ENCODE measurements at regions not wholly inside any gene's neighbourhood (a gene's known extent, or its start where the extent isn't known, plus 50 kb on each side); places are given as distances from the start of the nearest gene placed in this dataset.

DNA sequence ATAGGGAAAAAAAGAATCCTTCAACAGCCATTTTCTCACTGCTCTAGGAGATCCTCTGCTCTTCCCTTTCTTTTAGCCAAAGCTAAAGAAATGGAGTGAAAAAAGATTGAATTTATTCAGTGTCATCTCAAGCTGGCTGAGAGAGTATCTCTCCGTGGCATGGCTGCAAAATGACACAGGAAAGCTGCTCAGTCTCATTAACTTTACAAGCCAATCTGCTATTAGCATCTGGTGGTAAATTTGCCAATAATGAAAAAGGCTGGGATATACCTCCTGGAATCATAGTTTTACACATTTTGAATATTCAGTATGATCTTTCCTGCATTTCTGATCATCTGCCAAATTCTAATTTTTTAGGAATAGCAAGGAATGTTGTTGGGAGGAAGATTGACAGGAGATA lies 176.8 kb upstream of the CHRM3 start:
- DNase-seq: no peak

DNA sequence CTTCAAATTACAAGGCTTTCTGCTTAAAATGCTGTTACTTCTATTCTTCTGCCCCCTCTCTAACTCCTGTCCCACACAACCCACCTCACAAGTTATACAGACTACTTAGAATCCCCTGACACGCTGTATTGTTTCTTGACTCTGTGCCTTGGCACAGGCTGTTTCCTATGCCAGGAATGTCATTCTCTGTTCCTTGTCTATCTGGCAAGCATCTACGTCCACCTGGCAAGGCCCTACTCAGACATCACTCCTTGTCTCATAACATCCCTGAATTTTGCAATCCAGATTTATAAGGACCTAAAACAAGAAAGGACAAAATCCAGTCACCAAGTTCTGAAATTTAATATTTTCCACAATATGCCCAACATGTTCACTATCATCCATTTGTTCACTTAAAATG lies 182.0 kb upstream of the CHRM3 start:
- DNase-seq: no peak

DNA sequence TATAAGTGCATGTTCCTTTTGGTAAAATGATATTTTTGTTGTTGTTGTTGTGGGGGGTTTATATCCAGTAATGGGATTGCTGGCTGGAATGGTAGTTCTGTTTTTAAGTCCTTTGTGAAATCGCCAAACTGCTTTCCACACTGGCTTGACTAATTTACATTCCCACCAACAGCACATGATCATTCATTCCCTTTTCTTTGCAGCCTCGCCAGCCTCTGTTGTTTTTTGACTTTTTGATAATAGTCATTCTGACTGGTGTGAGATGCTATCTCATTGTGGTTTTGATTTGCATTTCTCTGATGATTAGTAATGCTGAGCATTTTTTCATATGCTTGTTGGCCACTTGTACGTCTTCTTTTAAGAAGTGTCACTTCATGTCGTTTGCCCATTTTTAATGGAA lies 188.5 kb upstream of the CHRM3 start:
- no peak for DNase-seq

DNA sequence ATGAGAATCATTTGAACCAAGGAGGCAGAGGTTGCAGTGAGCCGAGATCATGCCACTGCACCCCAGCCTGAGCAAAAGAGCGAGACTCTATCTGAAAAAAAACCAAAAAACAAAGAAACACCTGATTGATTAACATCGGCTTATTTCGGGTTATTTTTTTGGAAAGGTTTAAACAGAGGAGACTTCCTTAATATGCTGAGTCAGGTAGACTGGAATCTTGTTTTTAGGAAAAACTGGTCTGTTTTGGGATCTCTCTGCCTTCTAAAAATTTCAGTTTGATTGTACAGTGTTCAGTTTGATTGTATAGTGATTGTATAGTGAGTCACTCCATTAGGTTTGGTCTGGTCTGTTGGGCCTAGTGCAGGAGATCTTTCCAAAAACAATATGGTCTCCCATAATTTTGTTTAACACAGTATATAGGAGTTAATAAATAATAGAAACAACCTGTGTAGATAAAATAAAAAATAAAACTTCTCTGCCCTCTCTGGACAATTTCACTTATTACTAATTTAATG lies 196.3 kb upstream of the CHRM3 start:
- no peak for DNase-seq

DNA sequence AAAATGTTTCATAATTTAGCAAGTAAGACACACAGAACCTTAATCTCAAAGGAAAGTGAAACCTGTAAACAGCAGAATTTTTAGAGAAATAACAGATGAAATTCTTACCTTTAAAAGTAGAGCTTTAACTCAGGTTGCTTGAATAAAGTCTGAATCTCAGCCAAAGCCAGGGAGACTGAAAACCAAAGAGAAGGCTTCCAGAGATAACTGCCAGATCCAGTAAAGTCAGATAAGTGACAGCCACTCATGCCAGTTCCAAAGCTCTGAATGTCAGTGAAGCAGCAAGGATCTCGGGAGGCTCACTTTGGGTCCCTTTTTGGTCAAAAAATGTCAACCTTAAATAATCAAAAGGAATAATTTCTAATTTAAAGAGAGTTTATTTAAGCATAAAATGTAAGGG lies 199.9 kb upstream of the CHRM3 start:
- DNase-seq: no peak

DNA sequence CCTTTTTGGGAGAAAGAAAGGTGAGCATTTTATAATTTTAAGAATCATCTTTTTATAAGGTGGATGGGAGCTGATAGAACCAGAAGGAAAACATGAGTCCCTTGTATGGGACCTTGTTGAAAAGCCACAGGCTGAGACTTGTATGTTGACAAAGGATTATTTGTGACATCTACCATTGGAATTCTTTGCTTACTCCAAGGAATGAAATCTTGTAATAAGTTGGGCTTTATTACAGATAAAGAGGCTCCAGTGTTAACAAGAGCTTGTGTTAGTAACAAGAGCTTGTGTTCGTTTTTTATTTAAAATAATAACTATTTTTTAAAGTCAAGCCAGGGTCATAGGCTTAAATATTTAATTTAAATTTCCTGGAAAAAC lies 201.1 kb upstream of the CHRM3 start:
- DNase-seq: no peak

DNA sequence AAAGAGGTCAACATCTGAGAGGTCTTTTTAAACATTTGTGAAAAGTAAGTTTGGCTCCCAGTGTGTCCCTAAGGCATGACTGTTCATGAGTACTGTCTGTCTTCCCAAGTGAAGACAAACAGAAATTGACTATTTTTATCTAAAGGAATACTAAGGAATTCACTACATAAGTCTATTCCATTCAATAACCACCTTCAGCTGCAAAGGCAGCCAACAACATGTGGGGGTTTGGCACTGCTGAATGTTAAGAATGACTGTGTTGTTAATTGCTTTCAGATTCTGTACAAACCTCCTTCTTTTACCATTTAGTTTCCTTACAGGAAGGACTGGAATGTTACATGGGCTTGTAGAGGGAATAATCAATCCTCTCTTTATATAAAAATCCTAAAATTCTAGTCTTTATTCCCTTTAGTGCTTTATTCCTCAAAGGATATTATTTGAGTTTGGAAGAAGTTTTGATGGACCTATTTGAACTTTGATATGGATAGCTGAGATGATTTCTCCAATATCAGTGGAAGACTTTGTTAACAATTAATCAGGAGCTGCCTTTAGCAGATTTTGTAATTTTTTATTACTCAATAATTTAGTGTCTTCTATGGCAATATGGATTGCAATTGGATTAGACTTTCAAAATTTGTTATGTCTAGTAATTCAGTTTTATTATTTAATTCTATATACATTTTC lies 201.7 kb upstream of the CHRM3 start:
- no peak for DNase-seq

DNA sequence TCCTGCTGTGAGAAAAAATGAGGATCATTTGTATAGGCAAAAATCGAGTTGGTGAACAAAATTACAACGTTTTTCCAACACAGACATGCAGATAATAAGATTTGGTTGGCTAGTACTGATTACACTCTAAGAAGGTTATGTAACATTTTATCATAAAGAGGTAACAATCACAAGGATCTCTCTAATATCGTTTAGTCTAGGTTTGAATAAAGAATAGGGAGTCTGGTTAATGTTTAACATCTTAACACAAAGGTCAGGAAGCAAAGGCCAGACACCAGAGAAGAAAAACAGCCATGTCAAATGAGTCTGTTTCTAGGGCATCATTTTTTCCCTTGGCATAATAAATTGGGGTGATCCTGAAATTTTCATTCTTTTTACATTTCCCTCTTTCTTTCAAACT lies 207.4 kb upstream of the CHRM3 start:
- no peak for DNase-seq

DNA sequence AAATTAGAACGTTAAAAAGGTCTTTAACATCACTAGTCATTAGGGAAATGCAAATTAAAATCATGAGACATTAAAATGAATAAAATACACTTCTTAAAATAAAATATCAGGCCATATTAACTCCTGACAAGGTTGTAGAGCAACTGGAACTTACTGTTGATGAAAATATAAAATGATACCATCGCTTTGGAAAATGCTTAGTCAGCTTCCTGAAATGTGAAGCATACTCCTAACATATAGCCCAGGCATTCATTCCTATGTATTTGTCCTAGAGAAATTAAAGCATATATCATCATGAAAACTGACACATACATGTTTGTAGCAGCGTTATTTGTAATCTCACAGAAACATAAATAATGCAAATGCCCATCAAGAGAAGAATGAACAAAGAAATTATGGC lies 211.5 kb upstream of the CHRM3 start:
- no peak for DNase-seq

DNA sequence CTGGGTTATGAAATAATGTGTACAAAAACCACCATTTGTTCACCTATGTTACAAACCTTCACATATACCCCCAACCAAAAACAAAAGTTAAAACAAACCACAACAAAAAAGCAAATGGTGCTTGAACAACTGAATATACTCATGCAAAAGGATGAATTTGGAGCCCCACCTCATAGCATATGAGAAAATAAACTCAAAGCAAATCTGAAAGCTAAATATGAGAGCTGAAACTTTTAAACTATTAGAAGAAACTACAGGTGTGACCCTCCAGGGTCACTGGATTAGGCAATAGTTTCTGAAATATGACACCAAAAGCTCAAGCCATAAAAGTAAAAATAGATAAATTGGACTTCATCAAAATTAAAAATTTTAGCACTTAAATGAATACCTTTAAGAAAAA lies 215.5 kb upstream of the CHRM3 start:
- no peak for DNase-seq

DNA sequence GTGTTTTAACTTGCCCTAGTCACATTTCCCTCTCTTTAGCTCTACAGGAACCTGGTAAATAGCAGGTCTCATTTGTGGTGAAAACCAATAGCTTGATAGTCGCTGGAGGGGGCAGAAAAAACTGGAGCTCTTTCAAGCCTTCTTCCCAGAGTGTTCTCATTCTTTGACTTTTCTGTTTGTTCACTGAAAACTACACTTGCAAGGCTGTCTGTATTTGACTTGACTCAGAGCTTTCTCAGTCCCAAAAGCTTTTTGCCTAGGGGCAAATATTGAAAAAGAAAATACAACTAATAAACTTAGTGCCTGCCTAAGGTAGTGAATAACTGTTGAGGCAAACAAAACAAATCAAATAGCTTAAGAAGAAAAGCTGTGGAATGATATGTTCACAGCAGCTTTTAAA lies 217.1 kb upstream of the CHRM3 start:
- no peak for DNase-seq

DNA sequence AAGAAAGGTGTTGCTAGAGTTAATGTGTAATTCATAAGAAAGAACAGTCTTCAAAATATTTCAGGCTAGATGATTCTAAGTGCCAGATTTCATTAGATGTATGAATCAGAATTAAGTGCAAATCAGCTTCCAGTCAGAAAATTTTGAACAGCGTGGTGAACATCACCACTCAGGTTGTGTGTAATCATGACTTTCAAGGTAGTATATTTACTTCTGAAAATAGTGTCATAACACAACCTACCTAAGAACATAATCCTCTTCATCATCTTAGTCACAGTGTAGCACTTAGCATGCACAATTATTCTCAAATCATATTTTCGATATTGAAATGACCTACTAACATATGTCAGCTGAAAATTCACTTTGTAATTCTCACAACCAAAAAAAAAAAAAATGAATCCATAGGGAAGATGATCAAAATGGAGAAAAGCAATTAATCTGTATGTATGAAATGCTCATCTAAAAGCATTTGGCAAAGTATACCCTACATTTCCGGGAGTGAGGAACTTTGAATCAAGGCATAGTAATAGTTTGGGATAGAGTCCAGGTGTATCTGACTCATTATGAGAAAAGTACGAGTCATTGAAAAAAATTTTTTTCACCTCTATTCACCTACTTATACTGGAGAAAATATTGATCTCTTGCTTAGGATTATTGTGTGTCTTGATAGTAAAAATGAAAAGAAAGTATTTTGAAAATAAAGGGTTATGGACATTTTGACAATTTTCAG lies 221.8 kb upstream of the CHRM3 start:
- no peak for DNase-seq

DNA sequence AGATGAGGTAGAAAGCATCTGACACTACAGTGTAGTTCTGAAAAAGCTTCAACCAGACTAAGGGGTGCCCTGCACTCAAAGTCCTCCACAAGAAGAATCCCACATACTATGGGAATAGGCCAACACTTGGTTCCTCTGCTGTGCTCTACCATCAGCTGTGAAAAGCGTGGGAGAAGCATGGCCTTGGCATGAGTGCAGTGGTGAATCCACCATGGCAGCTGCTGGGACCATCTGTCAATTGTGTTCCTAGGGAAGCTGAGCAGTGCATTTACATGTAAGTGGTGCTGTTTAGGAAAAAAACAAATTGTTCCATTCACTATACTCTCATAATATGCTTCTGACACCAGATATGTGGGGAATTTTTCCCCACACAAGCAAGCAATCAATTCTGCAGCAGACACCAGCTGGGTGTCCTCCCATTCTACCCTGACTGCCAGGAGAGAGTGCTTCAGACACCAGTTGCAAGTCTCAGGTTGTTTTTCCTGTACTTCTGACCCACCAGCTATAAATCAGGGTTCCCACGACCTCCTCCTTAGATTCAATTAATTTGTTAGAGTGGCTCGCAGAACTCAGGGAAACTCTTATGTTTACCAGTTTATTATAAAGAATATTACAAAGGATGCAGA lies 230.8 kb upstream of the CHRM3 start:
- no peak for DNase-seq

DNA sequence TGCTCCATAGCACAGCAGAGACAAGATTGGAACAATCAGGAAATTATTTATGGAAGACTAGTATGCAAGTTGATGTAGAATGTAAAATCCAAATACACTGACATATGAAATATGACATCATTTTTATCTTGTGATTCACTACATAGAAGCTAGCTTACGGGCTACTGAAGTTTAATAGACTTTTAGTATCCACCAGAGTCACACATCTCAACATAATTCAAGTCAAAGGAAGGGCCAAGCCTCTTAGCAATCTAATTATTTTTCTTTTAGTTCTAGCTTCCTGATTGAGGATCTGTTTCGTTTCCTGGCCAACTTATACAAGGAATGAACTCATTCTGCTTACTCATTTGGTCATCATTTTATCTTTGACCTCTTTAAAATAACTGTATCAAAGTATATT lies 234.4 kb upstream of the CHRM3 start:
- no peak for DNase-seq

DNA sequence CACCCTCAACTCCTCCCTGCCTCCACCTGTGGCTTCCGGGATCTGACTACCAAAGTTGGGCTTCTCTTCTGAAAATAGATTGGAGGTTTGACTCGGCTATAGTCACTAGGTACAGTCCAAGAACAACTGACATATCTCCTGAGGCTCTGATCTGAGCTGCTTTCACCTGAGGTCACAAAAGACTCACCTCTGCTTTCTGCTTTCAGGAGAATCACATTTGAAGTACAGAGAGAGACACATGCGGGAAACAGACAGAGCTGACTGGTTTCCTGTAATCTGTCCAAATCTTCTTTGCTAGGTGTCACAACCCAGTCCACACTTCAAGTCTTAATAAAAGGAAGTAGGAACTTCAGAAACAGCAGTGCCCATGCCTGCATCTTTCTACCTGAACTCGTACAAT lies 245.4 kb upstream of the CHRM3 start:
- no peak for DNase-seq

DNA sequence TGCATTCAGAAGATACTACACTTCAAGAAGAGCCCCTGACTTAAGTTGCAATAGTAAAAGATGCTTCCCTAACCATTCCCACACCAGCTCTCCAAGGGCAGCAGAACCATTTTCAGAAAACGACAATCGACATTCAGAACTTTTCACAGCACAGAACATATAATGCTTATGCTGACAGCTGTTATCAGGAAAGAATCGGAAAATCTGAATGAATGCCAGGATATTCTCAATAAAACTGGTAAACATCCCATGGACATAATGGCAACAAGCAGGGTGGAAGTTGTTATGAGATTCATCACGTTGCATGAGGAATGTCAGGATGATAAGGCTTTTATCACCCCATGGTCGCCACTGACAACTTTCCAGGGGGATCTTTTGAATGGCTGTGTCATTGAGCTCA lies 246.6 kb upstream of the CHRM3 start:
- DNase-seq: no peak

DNA sequence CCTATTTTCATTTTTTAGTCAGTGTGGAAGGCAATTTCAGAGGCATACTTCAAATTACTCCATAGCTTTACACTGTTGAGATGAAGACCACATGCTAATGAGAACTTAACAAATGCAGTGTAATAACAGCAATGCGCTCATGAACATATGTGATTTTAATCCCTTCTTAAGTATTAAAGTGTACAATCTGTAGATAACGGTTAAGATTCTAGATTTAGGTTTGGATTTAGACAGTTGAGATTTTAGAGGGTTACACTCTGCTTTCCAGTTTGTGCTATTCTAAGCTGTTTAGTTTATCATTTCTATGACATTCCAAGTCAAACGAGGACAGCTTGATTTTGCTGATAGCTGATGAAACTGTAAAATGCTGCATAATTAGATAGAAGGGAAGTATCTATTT lies 257.8 kb upstream of the CHRM3 start:
- no peak for DNase-seq

DNA sequence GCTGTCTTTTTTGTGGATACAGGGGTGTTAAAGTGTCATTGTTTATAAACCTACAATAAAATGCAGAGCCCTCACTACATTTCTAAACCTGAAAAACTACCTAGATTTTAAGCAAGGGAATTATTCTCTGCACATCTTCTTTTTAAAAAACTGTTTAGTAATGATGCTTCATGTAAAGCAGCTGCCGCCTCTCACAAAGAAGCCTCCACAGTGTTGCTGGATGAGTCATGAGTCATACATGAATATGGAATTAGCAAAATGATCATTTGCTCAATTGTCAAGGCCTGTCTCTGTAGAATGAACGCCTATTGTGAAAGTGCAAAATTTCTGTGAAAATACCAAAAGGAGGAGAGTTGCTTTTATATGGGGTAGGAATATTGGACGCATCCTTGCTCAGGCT lies 259.5 kb upstream of the CHRM3 start:
- DNase-seq: peak in 1 of 2 donors; percentile 15

DNA sequence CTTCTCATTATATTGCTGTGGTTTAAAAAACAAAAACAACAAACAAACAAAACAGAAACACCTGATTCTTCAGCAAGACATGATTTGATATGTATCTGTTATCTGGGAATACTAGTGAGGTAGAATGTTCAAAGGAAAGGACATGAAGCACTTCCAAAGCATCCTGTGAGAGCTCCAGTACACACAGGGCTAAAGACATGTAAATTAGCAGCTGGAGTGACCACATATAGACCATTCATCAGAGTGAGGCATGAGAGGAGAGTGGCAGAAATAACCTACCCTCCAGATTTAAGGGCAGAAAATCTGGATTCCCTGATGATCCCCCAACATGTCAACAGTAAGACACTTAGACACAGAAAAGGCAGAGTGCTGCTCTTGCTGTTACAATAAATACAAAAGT lies 260.5 kb upstream of the CHRM3 start:
- DNase-seq: no peak

DNA sequence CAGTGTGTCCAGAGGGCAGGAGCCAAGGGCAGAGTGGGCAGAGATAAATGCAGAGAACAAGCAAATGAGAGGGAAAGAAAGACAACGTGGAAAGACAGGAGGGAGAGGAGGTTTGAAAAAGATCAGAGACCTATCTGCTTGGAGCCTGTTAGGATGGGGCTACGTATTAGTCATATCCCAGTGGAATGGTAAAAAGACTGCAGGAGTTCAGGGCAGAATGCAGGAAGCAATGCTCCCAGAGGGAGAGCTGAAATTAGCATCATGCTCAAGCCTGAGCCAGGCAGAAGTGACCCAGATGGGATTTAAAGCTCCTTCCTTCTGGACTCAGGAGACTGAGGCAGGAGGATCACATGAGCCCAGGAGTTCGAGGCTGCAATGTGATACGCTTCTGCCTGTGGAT lies 261.3 kb upstream of the CHRM3 start:
- no peak for DNase-seq

DNA sequence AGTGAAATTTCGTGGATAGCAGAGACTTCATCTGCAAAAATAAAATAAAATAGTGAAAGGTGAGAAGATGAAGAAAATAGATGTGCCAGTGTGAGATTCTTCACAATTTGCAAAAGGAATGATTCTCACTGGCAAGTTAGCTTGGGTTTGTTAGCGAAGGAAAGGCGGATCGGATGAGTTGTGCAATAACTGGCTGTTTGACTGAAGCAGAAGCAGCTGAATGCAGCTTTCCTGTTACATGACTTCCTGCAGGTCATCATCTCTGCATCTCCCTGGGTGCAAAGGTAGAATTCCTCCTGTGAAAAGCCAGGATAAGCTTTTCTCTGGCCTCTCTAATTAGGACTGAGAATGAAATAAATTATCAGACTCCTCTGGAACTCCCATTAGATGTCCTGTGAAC lies 263.1 kb upstream of the CHRM3 start:
- peak; percentile 14 to 16 for DNase-seq

DNA sequence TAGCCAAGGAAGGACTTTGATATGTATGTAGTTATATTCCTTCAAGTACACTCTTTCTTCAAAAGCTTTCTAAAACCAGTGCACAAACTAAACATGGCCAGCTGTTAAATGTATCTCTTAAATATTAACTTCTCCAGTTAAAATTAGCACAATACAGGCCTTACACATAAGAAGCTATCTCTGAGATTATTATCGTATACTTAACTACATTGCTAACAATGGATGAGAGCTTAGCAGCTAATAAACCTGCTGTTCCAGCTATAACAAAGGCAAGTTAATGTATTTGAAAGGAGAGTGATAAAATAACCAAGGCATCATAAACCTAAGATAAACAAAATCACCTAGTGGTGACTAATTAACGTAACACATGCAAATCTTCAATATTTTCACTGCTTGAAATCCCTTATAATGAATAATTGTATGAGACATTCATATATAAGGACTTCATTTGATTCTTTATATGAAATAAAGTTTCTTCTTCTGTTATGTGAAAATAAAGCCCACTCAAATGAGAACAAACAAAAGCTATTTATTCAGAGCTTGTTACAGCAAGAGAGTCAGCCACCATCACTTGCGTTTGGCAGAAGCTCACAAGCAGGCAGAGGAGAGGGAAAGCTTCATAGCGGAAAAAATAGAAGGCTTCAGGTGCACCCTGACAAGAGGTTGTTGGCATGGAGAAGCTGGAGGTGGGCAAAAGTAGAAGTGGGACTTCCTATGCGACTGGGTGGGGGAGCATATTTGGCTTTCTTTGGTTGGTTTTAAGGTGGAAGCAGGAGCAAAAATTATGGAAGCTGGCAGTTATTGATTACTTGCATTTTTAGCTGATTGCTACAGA lies 274.1 kb upstream of the CHRM3 start:
- DNase-seq: no peak

DNA sequence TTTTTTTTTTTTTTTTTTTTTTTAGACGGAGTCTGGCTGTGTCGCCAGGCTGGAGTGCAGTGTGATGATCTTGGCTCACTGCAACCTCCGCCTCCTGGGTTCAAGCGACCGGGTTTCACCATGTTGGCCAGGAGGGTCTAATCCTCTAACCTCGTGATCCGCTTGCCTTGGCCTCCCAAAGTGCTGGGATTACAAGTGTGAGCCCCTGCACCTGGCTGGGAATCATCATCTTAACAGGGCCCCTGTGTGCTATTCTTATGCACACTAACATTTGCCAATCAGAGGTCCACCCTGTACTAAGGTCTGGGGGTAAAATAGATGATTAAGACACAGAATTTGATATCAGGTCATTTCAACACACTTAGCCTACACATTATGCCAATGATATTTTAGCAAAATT lies 278.7 kb upstream of the CHRM3 start:
- no peak for DNase-seq
